Vagina (tissue), 2 donors: ENCODE measurements at regions not wholly inside any gene's neighbourhood (a gene's known extent, or its start where the extent isn't known, plus 50 kb on each side); places are given as distances from the start of the nearest gene placed in this dataset.

ENCODE experiments used
- POLR2A ChIP-seq, 2 donors: fragments of 450-650 bp; IDR thresholded peaks; one replicate each; pipeline ENCODE4 v1.6.1; 2017; ENCODE audit warnings: antibody characterized with exemption in 2 of 2, mild to moderate bottlenecking in 2 of 2, moderate library complexity in 2 of 2
- POLR2AphosphoS5 ChIP-seq, 2 donors: sonication (generic); formaldehyde crosslinking; IDR thresholded peaks; one replicate each; pipeline ENCODE4 v1.9.0; 2017; ENCODE audit warnings: antibody characterized with exemption in 2 of 2, mild to moderate bottlenecking in 2 of 2, low read depth in 1 of 2; ENCODE audit not compliant: insufficient read depth in 1 of 2
- TF ChIP-seq, protein P1 (sequence below), 3 experiments: fragments of 450-650 bp in 2 of 3; fragments of 200-600 bp in 1 of 3; sonication (generic) in 1 of 3; IDR thresholded peaks; one replicate each; pipeline ENCODE4 v1.5.1; 2017 to 2019; ENCODE audit warnings: antibody characterized with exemption in 3 of 3, mild to moderate bottlenecking in 2 of 3, moderate library complexity in 2 of 3

GRCh38 chr6:17017416-17017815 is 84.4 kb upstream of the STMND1 start:
- TF ChIP-seq, protein P1, sequence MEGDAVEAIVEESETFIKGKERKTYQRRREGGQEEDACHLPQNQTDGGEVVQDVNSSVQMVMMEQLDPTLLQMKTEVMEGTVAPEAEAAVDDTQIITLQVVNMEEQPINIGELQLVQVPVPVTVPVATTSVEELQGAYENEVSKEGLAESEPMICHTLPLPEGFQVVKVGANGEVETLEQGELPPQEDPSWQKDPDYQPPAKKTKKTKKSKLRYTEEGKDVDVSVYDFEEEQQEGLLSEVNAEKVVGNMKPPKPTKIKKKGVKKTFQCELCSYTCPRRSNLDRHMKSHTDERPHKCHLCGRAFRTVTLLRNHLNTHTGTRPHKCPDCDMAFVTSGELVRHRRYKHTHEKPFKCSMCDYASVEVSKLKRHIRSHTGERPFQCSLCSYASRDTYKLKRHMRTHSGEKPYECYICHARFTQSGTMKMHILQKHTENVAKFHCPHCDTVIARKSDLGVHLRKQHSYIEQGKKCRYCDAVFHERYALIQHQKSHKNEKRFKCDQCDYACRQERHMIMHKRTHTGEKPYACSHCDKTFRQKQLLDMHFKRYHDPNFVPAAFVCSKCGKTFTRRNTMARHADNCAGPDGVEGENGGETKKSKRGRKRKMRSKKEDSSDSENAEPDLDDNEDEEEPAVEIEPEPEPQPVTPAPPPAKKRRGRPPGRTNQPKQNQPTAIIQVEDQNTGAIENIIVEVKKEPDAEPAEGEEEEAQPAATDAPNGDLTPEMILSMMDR (IDR thresholded peaks at IDR 0.05) = no peak
- no peak for TF ChIP-seq POLR2AphosphoS5 (IDR thresholded peaks at IDR 0.05; ENCODE audit: insufficient read depth in 1 of 2, low read depth in 1 of 2)
- TF ChIP-seq POLR2A (IDR thresholded peaks at IDR 0.05) = no peak
